C4-2B (cell line): ENCODE measurements at regions not wholly inside any gene's neighbourhood (a gene's known extent, or its start where the extent isn't known, plus 50 kb on each side); places are given as distances from the start of the nearest gene placed in this dataset.

Experiments used
- ZFX ChIP-seq: fragments of 450-650 bp; IDR thresholded peaks from 2 replicates; pipeline ENCODE4 v1.6.1; 2017
- TF ChIP-seq, protein P1 (sequence below): fragments of 450-650 bp; conservative IDR thresholded peaks from 2 replicates; pipeline ENCODE4 v1.5.1; 2017; ENCODE audit warnings: mild to moderate bottlenecking

DNA sequence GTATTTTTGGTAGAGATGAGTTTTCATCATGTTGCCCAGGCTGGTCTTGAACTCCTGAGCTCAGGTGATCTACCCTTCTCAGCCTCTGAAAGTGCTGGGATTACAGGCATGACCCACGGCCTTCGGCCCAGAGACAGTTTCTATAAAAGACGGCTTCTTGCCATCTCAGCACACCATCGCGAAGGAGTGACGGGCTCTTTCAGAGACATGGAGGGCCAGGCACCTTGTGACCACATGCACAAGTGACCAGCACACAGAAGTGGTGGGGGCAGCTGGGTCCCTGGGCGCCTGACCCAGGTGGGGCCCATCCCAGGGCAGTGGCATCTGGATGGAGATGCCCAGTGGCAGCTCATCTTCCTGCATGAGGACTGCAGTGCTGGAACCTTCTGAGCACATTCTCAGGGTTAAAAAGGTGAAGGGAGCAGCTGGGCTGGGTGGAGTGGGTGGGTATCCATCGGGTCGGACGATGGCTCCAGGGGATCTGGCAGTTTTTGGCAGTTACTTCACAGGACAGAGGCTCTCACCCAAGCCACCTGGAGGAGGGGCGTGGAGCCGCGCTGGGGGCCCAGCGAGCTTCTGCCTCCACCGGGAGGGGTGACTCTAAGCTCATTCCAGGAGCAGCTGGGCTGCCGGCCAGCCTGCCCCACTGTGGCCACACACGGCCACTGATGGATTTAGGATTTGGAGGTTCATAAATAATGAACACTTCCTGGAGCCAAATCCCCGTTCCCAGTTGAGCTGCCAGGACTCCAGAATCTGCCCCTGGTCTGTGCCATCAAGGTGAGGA is 373.0 kb downstream of the CTTN start:
- TF ChIP-seq, protein P1, sequence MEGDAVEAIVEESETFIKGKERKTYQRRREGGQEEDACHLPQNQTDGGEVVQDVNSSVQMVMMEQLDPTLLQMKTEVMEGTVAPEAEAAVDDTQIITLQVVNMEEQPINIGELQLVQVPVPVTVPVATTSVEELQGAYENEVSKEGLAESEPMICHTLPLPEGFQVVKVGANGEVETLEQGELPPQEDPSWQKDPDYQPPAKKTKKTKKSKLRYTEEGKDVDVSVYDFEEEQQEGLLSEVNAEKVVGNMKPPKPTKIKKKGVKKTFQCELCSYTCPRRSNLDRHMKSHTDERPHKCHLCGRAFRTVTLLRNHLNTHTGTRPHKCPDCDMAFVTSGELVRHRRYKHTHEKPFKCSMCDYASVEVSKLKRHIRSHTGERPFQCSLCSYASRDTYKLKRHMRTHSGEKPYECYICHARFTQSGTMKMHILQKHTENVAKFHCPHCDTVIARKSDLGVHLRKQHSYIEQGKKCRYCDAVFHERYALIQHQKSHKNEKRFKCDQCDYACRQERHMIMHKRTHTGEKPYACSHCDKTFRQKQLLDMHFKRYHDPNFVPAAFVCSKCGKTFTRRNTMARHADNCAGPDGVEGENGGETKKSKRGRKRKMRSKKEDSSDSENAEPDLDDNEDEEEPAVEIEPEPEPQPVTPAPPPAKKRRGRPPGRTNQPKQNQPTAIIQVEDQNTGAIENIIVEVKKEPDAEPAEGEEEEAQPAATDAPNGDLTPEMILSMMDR: no peak
- TF ChIP-seq ZFX: no peak
